Gastrocnemius medialis (tissue), 4 donors: ENCODE measurements at regions not wholly inside any gene's neighbourhood (a gene's known extent, or its start where the extent isn't known, plus 50 kb on each side); places are given as distances from the start of the nearest gene placed in this dataset.

Experiments
- CTCF ChIP-seq, 5 experiments: fragments of 450-650 bp in 3 of 5; fragments of 200-600 bp in 2 of 5; sonication (generic) in 2 of 5; IDR thresholded peaks in 4 of 5; conservative IDR thresholded peaks in 1 of 5; 1 replicate in 4 of 5; 2 replicates in 1 of 5; pipeline ENCODE4 v1.5.1; 2016 to 2019; ENCODE audit warnings: antibody characterized with exemption in 5 of 5, mild to moderate bottlenecking in 3 of 5, moderate library complexity in 3 of 5
- POLR2A ChIP-seq, 2 donors: fragments of 450-650 bp; IDR thresholded peaks; one replicate each; pipeline ENCODE4 v1.6.1; 2017; ENCODE audit warnings: antibody characterized with exemption in 2 of 2, mild to moderate bottlenecking in 2 of 2, moderate library complexity in 2 of 2

- TF ChIP-seq CTCF (IDR thresholded peaks at IDR 0.05 in 4 of 5, conservative IDR thresholded peaks at IDR 0.05 in 1 of 5) (no peak), POLR2A (IDR thresholded peaks at IDR 0.05) (no peak)
Observed at GRCh38 chr14:66413901-66414300, 72.3 kb upstream of the CCDC196 start.
